T-helper 1 cell (primary cell): ENCODE measurements at regions not wholly inside any gene's neighbourhood (a gene's known extent, or its start where the extent isn't known, plus 50 kb on each side); places are given as distances from the start of the nearest gene placed in this dataset.
"Not testable (repeated sequence)": the region's sequence is repeated elsewhere in the genome, so short reads cannot be mapped to it uniquely, and the experiment has no call there.

ENCODE experiments used
- DNase-seq, 5 donors: peaks; one replicate each; pipeline ENCODE4 v3.0.0-alpha.2; 2012 to 2020

DNA sequence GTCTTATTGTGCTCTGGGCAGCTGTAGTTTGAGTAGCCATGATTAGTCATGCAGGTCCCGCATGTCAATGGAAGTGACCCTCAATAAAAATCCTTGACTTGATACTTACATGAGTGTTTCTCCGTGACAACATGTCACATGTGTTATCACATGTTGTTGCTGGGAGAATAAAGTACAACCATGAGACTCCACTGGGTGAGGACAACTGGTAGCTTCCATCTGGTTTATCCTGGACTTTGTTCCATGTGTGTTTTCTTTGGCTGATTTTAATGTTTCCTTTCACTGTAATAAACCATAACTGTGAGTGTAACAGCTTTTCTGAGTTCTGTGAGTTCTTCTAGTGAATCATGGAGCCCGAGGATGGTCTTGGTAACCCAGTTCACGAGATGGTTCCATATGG lies 63.1 kb upstream of the NDN start:
- no peak for DNase-seq

DNA sequence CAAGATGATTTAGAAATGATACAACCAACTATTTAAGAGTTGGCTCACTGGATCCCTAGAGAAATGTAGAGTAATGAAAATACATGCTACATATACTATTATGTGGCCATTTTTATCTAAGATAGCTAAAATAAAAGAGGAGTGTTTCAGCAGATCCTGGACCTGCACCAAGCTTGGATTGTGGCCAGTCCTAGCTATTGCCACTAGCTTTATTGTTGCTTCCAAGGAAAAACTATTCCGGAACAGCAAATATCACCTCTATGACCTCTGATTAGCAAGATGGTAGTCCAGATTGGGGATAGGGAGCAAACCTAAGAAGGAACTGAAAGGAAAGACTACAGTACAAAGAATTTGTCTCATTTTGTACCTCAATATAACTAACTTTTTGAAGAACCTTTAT lies 63.7 kb upstream of the NDN start:
- DNase-seq = no peak

DNA sequence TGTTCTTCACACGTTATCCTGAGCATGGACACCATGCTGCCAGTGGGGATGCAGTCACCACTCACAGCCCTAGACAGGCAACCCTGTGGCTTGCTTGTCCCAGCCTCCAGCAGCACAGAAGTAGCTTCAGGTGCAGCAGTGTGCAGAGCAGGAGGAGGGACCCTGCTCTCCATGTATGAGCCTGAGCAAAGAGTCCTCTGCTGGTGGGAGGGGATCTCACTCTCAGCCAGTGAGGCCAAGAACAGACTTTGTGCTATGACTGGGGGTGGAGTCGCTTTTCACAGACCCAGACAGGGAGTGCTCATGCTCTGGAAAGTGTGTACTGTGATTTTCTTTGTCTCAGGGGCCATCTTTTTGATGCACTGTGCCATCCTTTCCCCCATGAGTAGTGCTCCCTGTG lies 66.1 kb upstream of the NDN start:
- DNase-seq = no peak

DNA sequence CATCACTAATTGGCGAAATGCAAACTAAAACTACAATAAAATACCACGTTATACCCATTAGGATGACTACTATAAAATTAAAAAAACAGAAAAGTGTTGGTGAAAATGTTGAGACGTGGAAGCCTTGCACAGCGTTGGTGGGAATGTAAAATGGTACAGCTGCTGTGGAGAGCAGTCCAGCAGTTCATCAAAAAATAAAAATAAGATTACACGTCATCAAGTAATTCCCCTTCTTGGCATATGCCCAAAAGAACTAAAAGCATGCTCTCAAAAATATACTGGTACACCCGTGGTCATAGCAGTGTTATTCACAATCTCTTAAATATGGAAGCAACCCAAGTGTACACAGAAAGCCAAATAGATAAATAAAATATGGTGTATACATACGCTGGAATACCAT lies 71.8 kb upstream of the NDN start:
- DNase-seq = no peak

DNA sequence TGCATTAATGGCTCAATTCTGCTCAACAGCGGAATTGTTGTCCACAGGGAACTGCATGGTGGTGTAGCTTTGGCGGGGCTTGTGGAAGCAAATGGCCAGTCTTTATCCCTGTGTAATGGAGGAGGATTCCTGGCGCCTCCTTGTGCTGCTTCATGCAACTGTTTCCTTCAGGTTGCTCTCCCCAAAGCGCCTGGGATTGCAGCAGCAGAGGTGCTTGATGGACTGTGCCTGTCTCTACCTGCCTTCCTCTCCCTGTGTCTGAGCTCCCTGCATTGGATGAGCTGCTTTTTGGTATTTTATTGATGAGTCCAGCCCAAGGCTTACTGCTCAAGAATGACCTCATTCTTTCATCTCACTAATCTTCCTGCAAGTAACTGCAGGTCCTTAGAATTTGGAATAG lies 72.9 kb upstream of the NDN start:
- no peak for DNase-seq

DNA sequence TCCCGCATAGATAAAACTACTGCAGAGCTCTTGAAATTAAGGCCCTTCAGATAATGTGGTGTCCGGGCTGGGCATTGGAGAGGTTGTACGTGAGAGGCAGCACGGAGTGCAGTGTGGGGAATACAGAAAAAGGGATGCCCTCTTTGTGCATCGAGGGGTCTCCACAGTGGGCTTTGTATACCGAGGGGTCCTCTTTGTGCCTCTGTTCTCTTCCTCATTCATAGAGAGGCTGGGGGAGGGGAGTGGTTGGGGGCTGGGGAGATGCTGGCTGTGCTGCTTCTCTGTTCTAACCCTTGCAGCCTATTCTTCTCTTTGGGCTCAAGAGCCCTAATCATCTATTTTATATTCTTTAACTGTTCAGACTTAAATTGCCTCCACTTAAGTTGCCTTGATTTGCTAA lies 74.3 kb upstream of the NDN start:
- DNase-seq = no peak

DNA sequence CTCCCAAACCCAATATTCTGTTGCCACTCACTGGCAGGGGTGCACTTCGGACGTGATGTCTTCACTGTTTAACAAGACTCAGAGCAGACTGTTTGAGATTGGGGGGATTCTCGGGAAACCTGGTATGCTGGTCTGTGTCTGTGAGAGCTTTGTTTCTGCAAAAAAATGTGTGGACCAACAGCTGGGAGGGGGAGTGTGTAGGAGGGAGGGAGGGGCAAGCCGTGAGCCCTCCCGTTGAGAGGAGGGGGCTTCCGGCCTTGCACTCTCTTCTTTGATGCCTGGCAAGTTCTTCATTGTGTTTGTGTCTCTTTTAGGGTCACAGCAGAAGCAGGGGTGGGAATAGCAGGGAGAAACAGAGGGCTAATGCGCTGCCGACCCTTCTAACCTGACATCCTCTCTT lies 74.9 kb upstream of the NDN start:
- DNase-seq = no peak

DNA sequence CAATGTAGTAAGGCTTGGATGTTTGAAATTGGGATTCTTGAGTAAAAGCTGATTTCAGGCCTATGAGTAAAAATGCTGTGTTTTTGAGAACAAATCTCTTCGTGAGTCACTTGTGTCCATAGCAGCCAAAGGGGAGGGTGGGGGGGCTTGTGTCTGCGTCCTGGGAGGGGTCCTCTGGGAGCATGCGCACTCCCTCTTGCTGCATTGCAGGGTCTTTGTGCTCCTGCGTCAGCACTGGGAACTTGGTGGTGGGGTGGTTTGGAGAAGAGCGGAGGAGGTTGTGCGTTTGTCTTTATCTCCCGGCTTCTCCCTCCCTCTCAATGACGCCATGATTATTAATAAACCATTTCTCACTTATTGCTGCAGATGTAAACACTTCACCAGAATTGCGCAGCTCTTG lies 75.9 kb upstream of the NDN start:
- DNase-seq = no peak

DNA sequence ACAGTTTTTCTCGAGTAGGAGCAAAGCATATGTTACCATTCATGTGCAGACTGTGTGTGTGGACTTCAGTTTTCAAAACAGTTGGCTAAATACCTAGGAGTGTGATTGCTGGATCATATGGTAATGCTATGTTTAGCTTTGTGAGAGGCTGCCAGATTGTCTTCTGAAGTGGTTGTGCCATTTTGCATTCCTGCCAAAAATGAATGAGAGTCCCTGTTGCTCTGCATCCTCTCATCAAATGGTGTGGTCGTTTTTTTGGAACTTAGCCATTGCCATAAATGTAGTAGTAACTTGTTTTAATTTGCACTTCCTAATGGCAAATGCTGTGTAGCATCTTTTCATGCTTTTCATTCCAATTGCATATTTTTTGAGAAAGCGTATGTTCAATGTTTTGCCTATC lies 77.2 kb upstream of the NDN start:
- no peak for DNase-seq

DNA sequence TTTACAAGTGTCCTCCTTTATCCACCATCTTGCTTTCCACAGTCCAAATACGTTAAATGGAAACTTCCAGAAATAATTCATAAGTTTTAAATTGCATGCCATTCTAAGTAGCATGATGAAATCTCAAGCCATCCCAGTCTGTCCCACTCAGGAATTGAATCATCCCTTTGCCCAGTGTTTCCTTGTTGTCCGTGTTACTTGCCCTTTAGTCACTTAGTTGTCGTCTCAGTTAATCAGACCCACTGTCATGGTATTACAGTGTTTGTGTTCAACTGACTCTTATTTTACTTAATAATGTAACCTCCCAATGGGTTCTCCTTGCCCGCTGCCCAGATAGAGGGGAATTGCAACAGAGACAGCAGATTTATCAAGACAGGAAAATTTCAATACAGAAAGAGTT lies 77.6 kb upstream of the NDN start:
- DNase-seq = no peak

DNA sequence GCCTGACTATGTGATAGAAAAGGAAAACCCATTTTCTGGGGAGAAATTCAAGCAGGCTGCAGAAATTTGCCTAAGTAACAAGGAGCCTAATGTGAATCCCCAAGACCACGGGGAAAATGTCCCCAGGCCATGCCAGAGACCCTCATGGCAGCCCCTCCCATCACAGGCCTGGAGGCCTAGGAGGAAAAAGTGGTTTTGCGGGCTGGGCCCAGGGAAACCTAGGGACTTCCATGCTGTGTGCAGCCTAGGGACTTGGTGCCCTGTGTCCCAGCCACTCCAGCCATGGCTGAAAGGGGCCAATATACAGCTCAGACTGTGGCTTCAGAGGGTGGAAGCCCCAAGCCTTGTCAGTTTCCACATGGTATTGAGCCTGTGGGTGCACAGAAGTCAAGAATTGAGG lies 79.7 kb upstream of the NDN start:
- not testable (repeated sequence) for DNase-seq

DNA sequence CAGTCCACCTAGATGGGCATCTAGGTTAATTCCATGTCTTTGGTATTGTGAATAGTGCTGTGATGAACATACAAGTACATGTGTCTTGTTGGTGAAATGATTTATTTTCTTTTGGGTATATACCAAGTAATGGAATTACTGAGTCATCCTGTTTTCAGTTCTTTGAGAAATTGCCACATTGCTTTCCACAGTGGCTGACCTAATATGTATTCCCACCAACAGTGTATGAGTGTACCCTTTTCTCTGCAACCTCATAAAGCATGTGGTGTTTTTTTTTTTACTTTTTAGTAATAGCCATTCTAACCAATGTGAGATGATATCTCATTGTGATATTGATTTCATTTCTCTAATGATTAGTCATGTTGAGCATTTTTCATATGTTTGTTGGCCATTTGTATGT lies 86.0 kb upstream of the NDN start:
- no peak for DNase-seq

DNA sequence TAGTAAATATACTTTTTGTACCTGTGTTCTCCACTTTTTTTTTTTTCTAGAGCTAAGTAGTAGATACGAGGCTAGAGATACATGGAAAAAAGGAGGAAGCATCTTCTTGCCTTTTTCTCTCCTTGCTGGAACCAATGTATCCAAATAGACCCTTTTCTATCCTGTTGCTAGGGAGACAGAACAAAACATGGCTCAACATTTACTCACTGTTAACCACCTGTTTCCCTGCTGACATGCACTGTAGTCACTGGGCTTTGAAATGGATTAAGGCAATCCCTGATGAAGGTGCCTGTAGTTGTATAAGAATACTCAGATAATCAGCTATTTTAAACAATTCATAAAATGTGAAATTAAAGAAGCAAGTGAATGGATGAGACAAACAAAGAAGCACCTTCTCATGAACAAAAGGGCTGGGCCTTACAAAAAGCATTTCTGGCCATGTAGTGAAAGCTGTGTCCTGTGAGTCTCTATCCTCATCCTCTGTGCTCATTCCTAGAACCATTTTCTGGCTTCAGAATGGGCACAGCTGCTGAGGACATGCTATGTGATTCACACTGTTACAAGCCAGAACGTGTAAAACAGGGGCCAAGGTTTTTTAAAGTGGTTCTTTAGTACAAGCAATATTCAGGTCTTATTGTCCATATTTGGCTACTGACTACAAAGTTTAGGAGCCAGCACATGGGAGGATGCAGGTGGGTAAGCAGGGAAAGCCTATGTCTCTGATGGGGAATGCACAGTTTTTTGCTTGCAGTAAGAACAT lies 100.4 kb upstream of the NDN start:
- DNase-seq = no peak

DNA sequence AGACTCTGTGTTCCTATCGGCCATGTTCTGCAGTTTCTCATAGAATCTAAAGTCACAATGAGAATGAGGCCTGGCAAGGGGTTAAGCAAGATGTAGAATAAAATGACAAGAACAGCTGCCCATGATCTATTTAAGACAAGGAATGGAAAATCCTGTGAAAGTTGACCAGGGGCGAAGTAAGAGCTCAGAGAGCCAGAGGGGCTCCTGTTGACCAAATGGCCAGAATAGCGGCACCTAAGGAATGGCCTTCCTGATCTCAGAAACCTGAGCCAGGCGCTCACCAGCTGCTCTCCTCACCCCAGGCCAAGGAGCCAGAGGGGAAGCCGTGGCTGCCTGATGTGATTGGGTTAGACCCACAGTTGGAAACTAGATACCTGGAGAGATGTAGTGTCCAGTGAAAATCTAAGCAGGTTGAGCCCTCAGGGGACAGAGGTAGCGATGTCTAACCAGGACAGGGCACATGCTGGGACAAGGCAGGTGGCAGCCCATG lies 106.1 kb upstream of the NDN start:
- no peak for DNase-seq

DNA sequence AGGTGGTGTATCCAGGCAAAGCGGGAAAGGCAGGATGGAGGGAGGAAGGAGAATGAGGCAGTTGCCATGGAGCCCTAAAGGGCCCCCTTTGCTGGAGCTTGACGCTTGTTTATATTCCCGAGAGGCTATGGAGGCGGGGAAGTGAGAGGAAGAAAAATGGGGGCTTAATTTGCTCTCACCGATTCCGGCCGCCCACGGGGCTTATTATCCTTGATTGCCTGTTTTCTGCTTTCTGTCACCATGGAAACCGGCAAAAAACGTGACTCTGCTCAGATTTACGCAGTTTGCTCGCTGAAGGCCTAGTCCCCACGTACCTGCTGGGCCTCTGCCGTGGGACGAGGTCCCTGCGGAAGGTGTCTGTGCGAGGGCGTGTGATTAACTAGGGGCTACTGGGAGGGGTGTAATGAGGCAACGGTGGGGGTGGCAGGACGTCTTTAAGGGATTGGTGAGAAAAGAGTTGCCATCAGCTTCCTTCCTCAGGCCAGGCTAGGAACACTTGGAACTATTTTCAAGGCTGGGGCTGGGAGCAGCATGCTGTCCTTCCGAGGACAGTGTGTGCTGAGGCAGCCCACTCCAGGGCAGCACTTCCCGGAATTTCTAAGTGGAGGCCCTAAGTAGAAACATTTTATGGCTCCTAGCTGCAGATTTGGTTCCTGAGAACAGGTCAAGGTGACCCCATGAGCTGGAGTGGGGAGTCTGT lies 110.8 kb upstream of the NDN start:
- no peak for DNase-seq

DNA sequence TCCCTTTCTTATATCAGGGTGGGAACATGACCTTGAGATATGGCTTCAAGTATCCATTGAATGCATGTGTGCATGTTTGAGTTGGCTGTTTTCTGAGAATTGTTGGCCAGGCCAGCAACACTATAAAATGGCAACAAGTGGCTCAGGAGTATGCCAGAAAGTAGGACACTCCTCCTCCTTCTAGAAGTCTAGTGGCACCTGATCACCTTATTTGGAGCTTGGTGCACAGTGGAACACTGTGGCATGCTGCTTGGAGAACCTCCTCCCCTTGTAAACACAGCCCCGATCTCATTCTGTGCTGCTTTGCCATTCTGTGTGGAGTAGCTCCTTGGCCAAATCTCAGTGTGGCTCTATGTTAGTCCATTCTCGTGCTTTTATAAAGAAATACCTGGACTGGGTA lies 114.8 kb upstream of the NDN start:
- DNase-seq = no peak

DNA sequence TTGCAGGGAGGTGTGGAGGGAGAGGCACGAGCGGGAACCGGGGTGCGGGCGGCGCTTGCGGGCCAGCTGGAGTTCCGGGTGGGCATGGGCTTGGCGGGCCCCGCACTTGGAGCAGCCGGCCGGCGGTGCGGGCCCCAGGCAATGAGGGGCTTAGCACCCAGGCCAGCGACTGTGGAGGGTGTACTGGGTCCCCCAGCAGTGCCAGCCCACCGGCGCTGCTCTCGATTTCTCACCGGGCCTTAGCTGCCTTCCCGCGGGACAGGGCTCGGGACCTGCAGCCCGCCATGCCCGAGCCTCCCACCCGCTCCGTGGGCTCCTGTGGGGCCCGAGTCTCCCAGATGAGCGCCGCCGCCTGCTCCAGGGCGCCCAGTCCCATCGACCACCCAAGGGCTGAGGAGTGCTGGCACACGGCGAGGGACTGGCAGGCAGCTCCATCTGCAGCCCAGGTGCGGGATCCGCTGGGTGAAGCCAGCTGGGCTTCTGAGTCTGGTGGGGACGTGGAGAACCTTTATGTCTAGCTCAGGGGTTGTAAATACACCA lies 115.9 kb upstream of the NDN start:
- not testable (repeated sequence) for DNase-seq

DNA sequence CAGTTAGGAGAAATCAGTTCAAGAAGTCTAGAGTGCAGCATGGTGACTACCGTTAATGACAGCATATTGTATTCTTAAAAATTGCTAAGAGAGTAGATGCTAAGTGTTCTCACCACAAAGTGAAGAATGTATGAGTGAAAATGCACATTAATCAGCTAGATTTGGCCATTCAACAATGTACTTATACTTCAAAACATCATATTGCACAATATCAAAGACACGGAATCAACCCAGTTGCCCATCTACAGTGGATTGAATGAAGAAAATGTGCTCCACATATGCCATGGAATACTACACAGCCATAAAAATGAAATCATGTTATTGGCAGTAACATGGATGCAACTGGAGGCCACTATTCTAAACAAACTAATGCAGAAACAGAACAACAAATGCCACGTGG lies 119.9 kb upstream of the NDN start:
- no peak for DNase-seq

DNA sequence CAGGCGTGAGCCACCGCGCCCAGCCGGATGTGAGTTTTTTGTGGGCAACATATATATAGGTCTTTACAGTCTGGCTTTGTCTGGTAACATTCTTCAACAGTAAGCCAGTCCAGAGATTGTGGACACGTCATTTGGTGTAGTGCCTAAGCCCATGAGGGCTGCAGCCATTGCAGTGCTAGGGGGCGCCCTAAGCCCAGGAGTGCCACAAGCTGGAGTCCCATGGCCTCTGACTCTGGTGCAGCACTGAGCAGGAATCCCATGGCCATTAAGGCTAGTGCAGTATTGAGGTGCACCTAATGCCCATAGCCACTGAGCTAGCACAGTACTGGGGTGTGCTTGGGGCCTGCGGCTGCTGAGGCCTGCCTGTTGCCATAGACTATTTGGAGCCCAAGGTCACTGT lies 136.4 kb upstream of the NDN start:
- DNase-seq = no peak

DNA sequence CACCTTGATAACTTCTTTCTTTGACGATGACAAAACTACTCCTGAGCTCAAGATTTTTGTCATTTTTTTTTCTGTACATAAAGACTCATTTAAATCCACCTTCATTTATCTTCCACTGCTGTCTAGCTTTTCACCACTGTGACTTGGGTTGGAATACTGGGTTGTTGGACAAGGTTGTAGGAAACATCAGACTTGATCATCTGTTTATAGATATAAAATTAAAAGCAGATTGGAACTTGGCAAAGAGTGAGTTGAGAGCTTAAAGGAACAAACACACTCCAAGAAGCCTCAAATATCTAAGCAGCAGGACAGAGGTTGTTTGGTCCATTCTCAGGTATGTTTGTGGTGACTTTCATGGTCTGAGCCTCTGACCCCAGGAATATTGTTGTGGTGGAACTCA lies 141.7 kb upstream of the NDN start:
- no peak for DNase-seq

DNA sequence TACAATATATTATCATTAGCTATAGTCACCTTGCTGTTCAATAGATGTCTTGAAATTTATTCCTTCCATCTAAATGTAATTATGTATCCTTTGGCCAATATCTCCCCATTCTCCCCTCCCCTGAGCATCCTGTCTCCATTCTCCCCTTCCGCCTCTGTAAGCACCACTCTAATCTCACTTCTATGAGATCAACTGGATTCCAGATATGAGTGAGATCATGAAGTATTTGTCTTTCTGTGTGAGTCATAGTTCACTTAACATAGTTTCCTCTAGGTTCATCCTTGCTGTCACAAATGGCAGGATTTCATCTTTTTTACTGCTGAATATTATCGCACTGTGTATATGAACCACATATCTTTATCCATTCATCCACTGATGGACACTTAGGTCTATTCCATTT lies 148.8 kb upstream of the NDN start:
- no peak for DNase-seq

DNA sequence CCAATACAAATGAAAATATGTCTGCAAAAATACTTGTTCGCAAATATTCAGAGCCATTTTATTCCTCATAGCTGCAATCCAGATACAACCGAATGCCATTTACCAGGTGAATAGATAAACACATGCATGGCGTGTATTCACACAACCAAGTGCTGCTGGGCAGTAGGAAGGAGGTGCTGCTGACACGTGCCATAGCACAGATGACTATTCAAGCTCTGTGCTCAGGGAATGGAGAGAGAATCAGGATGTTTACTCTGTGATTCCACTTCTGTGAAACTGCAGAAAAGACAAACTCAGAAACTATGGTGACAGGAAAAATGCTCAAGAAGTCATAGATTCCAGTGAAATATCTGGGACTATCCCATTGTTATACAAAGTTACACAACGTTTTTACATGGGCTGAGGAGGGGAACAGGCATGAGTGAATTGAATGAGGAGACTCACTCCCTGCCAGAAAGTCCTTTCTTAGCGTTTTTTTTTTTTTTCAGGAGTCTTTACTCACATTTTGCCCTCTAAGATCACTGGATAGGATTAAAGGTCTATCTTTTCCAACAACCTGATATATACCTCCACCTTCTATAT lies 152.9 kb upstream of the NDN start:
- no peak for DNase-seq

DNA sequence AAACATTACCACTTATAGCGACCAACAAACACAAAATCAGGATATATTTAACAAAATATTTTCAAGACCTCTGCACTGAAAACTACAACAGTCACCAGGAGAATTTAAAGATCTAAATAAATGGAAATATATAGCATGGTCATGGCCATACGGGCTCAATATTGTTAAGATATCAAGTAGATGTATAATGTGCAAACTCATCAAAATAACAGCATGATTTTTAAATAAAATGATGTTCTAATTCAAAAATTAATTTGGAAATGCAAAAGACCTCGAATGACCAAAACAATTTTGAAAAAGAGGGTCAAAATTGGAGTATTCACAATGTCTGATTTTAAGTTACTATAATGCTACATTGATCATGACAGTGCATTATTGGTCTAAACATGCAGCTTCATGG lies 159.1 kb upstream of the NDN start:
- DNase-seq = no peak

DNA sequence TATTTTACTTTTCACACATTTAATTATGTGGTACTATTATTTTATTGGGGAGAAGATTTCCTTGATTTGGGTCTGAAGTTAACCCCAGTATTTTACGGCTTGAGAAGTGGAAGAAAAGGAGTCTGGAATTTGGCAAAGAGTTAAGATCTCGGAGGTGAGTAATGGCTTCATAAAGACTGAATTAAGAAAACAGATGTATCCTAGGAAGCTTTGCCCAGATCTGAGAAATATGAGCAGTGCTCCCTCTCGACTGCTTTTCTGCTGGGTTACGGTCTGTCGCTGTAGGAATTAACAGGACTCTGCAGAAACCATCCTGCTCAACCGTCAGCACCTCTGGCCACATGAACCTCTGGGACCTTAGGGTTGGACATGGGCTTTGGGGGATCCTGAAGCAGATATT lies 163.6 kb upstream of the NDN start:
- no peak for DNase-seq
